ENCODE measurements at regions not wholly inside any gene's neighbourhood (a gene's known extent, or its start where the extent isn't known, plus 50 kb on each side); places are given as distances from the start of the nearest gene placed in this dataset.

GRCh38 chr16:11478431-11479119, 108.1 kb downstream of the LITAF start:
- DNase-seq = no peak

- no peak for DNase-seq
These were observed 106.8 kb downstream of the LITAF start for GRCh38 chr16:11479916-11480315.

- no peak for DNase-seq
These were observed 106.1 kb downstream of the LITAF start for GRCh38 chr16:11480634-11481033.

- DNase-seq = no peak
These were observed 104.7 kb downstream of the LITAF start for GRCh38 chr16:11481987-11482386.

- DNase-seq = no peak
These were observed 103.6 kb downstream of the LITAF start for GRCh38 chr16:11482946-11483748.

- no peak for DNase-seq
These were observed 101.9 kb downstream of the LITAF start for GRCh38 chr16:11484691-11485258.

GRCh38 chr16:11485676-11486075, 101.0 kb downstream of the LITAF start:
- DNase-seq = no peak

GRCh38 chr16:11487289-11487688, 99.4 kb downstream of the LITAF start:
- no peak for DNase-seq

GRCh38 chr16:11488304-11488703, 98.4 kb downstream of the LITAF start:
- DNase-seq = no peak

- no peak for DNase-seq
These were observed 95.2 kb downstream of the LITAF start for GRCh38 chr16:11491524-11491923.

- DNase-seq = no peak
These were observed 93.8 kb downstream of the LITAF start for GRCh38 chr16:11492808-11493530.

GRCh38 chr16:11493531-11493929, 93.2 kb downstream of the LITAF start:
- no peak for DNase-seq

- DNase-seq = no peak
These were observed 92.7 kb downstream of the LITAF start for GRCh38 chr16:11494029-11494428.

- DNase-seq = no peak
These were observed 92.3 kb downstream of the LITAF start for GRCh38 chr16:11494433-11494832.

GRCh38 chr16:11495066-11495407, 91.7 kb downstream of the LITAF start:
- no peak for DNase-seq

Measured in SHP77 treated with DMSO at 0.1 percent for 48 hours (cell line).